Left cardiac atrium (tissue), 4 donors: ENCODE measurements at regions not wholly inside any gene's neighbourhood (a gene's known extent, or its start where the extent isn't known, plus 50 kb on each side); places are given as distances from the start of the nearest gene placed in this dataset.

Experiments
- ATAC-seq, 2 donors: fragments of 200-7000 bp; cut with Tn5 transposase; one replicate each; pipeline ENCODE4 v1.9.1; 2020; ENCODE audit warnings: mild to moderate bottlenecking in 2 of 2, moderate library complexity in 2 of 2
- DNase-seq: peaks from one replicate; pipeline ENCODE4 v3.0.0-alpha.2; 2020
- intact Hi-C, 2 donors: fragments of 100-400 bp; cut with DNase I; formaldehyde crosslinking; loops; one replicate each; pipeline versions ENCODE4 v1.14.1 to v1.15.1; 2022 to 2023
- donor health status: DM: no; HTN: yes; CAD: no.
- donor health status: DM: no; HTN: yes; CAD: no; lungs with severe emphysema.
- donor health status: DM: yes; HTN: yes; CAD: no.
- donor health status: Dilated cardiomyopathy.

DNA sequence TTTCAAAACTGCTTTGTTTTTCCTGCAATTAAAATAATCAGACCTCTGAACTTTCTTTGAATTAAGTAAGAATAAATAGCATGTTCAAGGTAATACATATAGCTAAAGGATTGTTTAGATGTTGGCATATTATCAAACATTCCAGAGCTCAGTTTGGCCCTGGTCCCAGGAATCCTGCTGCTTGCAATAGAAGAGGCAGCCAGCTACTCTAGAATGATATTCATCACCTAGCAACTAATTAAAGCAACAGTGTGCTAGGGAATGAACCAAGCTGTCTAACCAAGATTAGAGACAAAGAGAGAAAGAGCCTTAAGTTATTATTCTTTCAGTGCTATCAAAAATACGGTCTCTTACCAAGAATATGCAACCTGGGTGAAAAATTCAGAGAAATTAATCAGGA lies 460.9 kb downstream of the GABRG1 start:
- ATAC-seq (peak; percentile 95 to 99), DNase-seq (peak; percentile 45)
- intact Hi-C loops: no loop called here

DNA sequence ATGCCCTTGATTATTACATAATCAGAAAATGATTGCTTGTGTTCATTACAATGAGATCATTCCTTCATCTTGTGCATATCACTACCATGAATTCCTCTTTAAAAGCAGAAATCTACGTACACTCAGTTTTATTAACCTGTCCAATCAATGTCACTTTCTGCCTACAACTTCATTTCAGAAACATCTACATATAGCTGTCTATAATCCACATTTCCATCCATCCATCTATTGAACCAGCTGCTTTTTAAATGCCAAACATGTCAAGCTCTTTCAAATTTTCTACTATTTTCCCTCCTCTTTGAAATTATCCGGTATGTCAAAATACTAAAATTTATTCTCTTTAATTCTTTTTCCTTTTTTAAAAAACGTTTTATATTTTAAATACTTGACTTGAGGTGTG lies 462.0 kb downstream of the GABRG1 start:
- intact Hi-C loops: no loop called here
- ATAC-seq (no peak), DNase-seq (no peak)

DNA sequence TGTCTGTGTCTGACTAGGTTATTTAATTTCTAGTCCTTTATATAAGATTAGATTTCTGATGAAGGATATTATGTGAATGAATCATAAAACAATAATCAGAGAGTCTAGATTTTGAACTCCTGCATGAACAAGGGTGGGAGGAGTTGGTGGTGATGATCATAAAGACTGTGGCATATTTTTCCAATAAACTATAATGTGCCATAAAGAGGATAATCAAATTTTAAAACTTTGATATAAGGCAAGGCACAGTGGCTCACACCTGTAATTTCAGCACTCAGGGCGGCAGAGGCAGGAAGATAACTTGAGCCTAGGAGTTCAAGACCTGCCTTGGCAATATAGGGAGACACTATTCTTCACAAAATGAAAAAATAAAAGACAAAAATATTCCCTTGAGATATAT lies 473.3 kb downstream of the GABRG1 start:
- ATAC-seq: no peak
- intact Hi-C loops: no loop called here
- no peak for DNase-seq

DNA sequence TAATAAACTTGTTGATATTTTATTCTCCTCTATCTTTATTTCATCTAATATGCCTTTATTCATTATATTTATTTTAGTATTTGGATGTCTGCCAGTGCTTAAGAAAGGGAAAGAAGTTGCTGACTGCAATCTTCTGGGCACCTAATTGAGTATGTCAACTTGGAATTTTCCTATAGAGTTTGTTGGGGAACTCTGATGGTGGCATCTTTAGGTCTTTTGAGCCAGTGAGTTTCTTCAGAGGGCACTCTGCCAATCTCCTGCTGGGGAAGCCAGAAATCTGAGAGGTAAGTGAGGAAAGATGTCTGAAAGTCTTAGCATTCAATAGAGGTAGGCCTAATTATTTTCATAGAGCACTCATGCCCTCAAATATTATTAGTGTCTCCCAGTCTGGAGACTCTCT lies 475.0 kb downstream of the GABRG1 start:
- ATAC-seq (no peak), DNase-seq (no peak)
- intact Hi-C loops: no loop called here

DNA sequence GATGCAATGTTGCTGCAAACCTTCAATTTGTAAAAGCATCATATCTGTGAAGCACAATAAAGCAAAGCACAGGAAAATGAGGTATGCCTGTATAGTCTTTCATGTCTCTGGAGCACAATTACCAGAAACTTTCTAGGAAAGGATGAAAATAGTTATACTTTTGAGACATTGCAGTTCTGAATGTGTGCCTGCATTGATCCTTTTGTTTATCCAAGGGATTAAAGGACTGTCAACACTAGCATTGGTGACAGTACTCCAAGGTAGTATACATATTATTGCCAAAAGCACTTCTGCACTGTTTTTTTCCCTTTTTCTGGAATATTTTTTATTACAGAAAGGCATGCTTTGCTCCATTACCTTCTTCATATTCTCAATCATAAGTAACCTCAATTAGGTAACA lies 476.0 kb downstream of the GABRG1 start:
- ATAC-seq (no peak), DNase-seq (no peak)
- intact Hi-C loops: no loop called here

DNA sequence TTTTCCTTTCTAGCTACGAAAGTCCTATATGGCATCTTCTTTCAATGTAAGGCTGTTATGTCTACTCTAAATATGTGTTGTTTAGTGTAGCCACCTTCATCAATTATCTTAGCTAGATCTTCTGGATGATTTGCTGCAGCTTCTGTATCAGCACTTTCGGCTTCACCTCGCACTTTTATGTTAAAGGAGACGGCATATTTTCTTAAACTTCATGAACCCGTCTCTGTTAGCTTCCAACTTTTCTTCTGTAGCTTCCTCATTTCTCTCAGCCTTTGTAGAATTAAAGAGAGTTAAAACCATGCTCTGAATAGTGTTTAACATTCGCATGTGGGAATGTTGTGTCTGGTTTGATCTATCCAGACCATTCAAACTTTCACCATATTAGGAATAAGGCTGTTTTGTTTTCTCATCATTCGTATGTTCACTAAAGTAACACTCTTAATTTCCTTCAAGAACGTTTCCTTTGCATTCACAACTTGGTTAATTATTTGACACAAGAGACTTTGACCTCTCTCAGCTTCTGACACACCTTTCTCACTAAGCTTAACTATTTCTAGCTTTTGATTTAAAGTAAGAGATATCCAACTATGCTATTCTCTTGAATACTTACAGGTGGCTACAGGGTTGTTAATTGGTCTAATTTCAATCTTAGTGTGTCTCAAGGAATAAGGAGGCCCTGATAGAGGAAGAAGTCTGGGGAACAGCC lies 476.8 kb downstream of the GABRG1 start:
- intact Hi-C loops: no loop called here
- DNase-seq (no peak), ATAC-seq (no peak)

DNA sequence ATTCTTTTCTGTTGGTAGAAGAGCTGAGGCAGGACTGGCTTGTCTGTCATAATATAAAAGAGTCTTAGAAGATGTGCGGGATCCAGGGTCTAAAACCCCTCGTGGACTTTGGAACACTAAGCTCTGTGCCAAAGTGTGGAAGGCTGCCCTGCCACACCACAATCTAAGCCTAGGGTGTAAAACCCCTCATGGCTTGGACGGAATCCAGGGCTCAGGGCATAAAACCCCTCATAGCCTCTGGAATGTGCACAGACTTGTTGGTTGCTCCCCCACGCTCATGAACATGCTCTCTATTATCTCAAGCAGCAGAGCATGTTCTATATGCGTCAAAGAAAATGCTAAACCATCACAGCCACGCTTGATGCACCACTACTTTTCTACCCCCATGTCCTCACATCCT lies 483.6 kb downstream of the GABRG1 start:
- intact Hi-C loops: no loop called here
- ATAC-seq (no peak), DNase-seq (no peak)

DNA sequence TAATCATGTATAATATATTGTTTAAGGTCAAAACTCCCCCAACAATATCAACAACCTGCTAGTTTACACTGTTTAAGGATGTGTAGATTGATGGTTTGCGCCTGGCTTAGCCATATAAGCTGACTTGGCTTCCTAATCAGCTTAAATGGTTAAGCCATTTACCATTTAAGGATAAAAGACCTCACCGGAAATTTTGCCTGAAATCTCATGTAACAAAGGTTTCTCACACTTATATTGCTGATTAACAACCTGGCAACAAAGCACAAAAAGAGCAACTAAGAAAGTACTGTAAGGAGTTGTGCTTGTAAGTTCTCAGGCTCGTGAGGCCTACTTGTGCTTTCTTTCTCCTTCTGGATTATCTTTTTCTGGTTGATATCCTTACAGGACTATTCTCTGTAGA lies 485.2 kb downstream of the GABRG1 start:
- DNase-seq (no peak), ATAC-seq (no peak)
- intact Hi-C loops: no loop called here

DNA sequence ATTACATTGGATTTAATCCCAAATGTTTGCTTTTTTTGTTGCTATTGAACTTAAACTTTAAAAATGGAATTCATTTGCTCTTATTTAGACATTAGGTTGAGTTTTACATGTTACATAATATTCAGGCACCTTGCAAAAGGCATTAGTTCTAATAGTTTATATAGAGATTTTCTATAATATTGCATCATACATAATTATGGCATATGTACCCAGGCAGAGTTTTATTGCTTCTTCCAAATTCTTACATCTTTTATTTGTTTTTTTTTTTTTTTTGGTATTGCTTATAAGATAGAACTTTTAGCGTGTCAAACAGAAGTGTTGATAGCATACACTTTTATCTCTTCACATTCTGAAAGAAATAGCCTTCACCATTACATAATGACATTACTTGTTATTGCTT lies 487.7 kb downstream of the GABRG1 start:
- DNase-seq: no peak
- intact Hi-C loops: no loop called here
- ATAC-seq: no peak

DNA sequence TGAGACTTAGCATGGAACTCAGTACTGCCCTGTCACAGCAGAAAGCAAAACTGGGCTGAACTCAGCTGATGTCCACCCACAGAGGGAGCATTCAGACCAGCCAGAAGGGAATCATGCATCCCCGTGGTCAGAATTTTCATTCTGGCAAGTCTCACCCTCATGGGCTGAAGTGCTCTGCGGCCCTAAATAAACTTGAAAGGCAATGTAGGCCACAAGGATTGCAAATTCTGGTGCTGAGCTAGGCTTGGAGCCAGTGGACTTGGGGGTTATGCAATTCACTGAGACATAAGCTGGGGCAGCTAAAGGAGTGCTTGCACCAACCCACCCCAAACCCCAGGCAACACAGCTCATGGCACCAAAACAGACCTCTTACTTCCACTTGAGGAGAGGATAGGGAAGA lies 494.1 kb downstream of the GABRG1 start:
- DNase-seq: no peak
- ATAC-seq: peak in 1 of 2 donors; percentile 34
- intact Hi-C loops: no loop called here

DNA sequence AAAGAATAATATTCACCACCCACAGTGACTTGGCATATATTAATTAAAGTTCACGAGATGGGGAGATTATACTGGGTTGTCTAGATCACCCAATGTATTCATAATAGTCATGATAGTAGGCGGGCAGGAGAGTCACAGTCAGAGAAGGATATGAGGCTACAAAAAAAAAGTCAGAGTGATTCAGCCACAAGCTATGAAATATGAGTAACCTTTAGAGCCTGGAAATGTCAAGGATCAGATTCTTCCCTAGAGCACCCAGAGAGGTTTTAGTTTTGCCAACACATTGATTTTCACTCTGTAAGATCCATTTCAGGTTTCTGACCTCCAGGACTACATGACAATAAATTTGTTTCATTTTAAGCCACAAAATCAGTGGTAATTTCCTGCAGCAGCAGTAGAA lies 501.9 kb downstream of the GABRG1 start:
- DNase-seq (no peak), ATAC-seq (peak in 1 of 2 donors; percentile 50)
- intact Hi-C loops: no loop called here

DNA sequence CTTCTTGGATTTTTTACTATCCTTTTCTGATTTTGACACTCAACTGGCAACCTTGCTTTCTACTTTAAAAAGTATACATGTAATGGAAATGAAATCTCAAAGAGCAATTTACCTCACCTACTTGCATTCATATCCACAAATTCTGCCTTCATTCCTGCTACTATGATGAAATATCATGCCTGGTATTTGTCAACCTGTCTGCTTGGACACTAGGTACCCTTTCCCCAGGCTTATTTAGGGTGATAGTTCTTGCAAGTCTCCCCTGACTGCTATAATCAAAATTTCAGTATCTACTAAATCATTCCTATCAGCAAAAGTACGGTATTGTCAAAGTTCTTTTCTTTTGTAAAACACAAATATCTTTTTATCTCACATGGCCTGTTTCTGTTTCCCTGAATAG lies 503.0 kb downstream of the GABRG1 start:
- DNase-seq: no peak
- intact Hi-C loops: no loop called here
- ATAC-seq: no peak

DNA sequence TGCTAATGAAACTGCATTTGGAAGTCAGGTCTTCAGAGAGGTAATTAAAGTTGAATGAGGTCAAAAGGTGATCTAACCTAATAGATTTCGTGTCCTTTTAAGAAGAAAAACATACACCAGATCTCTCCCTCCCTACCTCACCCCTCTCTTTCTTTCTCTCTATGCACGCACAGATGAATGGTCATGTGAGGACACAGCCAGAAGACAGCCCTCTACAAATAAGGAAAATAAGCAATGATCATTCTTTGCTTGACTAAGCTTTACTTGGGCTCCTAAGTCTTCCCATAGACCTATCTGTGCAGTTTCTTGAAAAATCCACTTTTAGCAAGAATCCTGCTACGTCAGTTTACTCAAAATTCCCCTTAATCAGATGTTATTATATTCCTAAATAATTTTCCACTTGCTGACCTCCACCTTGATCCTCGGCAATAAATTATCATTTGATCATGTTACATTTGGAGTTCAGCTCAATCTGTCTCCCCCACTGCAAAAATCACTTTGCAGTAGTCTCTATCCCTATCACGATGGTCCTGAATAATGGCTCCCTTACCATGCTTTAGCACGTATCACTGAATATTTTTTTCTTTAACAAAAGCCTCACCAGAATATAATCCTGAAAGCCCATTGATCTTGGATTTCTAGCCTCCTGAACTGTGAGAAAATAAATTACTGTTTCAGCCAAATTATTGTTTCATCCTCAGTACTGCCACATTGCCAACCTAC lies 527.3 kb downstream of the GABRG1 start:
- intact Hi-C loops: no loop called here
- no peak for DNase-seq
- ATAC-seq: no peak

DNA sequence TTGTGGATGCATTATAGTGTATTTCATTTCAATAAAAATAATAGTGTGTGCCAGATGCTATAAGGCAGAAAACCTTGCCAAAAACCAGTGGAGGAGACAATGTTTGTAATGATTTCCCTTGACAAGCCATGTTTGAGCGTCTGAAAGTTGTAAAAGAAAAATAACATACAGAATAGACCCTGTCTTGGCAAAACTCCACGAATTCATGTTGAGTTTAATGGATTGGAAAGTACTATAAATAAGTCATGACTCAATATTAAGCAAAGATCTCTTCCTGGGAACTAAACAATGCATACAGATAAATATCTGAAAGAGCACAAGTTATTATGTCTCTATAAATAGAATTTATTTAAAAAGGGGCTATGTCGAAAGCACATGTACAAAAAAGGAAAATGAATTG lies 543.5 kb downstream of the GABRG1 start:
- no peak for ATAC-seq
- intact Hi-C loops: no loop called here
- no peak for DNase-seq

DNA sequence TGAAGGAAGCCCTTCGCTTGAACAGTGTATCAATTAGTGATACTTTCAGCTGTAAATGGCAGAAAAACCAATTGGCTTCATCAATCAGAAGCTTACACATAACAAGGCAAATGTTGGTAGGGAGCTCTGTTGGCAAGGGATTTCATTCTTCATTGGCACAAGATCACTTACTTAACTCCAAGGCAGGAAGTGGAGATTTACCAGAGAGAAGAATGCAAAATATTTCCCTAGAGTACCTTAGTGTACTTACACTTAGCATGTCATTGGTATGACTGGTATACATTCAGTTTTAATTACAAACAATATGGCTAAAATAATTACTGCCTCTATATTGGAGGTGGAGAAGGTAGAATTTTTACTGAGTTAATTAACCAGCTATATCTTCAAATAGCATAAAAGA lies 545.0 kb downstream of the GABRG1 start:
- intact Hi-C loops: no loop called here
- ATAC-seq (no peak), DNase-seq (no peak)

DNA sequence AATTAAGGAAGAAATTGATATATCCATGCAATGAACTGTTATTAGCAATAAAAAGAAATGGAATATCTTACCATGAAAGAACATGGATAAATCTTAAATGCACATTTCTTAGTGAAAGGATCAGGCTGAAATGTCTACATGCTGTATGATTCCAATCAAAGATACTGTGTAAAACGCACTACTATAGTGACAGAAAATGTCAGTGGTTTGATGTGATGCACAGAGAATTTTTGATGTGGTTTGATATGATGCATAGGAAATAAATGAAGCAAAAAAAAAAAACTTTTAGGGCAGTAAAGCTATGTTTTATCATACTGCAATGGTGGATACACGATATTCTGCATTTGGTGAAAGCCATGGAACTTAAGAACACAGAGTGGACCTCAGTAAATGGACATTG lies 547.6 kb downstream of the GABRG1 start:
- ATAC-seq (no peak), DNase-seq (no peak)
- intact Hi-C loops: no loop called here

DNA sequence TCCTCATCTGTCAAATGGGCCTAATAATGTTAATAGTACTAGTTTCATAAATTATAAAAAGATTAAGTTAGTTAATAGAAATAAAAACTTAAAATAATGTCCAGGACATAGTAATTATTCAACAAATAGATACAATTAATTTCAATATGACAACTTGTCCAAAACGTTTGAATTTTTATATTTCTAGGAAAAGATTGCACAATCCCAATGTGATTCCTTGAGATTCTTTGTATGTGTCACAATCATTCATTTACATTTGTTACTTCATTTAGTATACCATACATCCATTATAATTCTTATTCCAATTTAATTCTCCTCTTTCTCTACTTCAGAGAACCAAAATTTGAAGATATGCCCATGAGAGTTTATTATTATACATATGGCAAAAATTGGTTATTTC lies 554.2 kb downstream of the GABRG1 start:
- intact Hi-C loops: no loop called here
- ATAC-seq (no peak), DNase-seq (no peak)

DNA sequence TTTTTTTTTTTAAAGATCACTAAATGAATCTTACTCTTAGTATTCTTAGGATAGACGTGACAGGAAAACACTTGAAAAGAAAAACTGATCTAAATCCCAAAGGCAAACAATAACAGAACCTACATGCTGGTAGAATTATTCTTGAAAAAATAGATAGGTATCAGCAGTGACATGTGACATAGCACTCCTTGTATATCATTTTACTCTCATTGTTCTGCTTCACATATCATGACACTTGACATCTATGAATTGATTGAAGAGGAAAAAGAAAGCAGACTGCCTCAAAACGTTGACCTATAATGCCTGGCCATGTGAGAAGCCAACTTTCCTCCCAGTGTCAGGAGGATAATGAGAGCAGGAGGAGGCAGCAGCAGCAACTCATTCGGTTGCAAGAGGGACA lies 555.2 kb downstream of the GABRG1 start:
- DNase-seq (no peak), ATAC-seq (no peak)
- intact Hi-C loops: no loop called here

DNA sequence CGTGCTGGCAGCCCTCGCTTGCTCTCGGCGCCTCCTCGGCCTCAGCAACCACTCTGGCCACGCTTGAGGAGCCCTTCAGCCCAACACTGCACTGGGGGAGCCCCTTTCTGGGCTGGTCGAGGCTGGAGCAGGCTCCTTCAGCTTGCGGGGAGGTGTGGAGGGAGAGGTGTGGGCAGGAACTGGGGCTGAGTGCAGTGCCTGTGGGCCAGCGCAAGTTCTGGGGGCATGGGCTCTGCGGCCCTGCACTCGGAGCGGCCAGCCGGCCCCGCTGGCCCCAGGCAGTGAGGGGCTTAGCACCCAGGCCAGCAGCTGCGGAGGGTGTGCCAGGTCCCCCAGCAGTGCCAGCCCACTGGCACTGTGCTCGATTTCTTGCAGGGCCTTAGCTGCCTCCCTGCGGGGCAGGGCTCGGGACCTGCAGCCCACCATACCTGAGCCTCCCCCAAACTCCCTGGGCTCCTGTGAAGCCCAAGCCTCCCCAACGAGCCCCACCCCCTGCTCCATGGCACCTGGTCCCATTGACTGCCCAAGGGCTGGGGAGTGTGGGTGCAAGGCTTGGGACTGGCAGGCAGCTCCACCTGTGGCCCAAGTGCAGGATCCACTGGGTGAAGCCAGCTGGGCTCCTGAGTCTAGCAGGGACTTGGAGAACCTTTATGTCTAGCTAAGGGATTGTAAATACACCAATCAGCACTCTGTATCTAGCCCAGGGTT lies 556.8 kb downstream of the GABRG1 start:
- DNase-seq (no peak), ATAC-seq (no peak)
- intact Hi-C loops: no loop called here

DNA sequence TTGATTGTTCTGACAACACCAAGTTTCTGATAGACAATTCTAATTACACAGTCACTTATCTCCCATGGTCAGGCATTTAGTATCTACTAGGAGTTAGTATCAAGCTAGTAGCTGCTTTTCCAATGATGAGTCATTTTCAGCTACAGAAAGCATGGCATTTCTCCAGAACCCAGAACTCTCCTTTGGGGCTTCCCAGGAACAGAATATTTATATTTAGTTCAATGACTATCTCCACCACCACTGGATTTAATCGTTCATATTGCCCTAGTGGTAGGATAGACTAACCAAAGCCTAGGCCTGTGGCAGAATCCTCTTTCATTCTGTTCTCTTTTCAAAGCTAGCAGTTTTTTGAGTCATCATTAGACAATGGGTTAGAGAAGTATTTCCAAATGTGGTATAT lies 569.4 kb downstream of the GABRG1 start:
- no peak for DNase-seq
- peak; percentile 50 to 73 for ATAC-seq
- intact Hi-C loops: no loop called here
